ENCODE measurements at regions not wholly inside any gene's neighbourhood (a gene's known extent, or its start where the extent isn't known, plus 50 kb on each side); places are given as distances from the start of the nearest gene placed in this dataset.
"Not testable (repeated sequence)": the region's sequence is repeated elsewhere in the genome, so short reads cannot be mapped to it uniquely, and the experiment has no call there.

- no peak for DNase-seq
Observed at GRCh38 chr15:45962733-45963132, 327.9 kb downstream of the SQOR start.

DNA sequence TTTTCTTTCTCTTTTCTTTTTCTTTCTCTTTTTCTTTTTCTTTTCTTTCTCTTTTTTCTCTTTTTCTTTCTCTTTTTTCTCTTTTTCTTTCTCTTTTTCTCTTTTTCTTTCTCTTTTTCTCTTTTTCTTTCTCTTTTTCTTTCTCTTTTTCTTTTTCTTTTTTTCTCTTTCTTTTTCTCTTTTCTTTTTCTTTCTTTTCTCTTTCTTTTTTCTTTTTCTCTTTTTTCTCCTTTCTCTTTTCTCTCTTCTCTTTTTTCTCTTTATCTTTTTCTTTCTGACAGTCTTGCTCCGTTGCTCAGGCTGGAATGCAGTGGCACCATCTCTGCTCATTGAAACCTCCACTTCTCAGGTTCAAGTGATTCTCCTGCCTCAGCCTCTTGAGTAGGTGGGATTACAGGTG, 335.7 kb downstream of the SQOR start:
- no peak for DNase-seq

DNA sequence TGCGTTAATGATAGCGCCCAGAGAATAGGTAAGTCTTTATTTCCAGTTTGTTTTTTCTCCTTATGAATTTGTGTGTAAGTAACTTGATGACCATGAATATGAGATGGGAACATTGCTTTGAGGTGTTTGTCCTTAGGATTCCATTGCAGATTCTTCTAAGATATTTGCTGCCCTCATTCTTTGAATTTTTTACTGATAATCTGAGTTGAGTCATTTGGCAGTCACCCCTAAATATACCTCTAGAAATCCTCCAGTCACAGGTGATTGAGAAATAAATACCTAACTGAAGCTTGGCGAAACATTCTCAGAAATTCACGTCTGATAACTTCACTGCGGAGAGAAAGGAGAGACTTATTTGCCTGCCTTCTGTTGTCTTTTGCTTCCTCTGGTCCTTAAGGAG, 345.5 kb downstream of the SQOR start:
- DNase-seq: no peak

- DNase-seq: peak; percentile 49
Observed at GRCh38 chr15:45981625-45982024, 346.8 kb downstream of the SQOR start.

DNA sequence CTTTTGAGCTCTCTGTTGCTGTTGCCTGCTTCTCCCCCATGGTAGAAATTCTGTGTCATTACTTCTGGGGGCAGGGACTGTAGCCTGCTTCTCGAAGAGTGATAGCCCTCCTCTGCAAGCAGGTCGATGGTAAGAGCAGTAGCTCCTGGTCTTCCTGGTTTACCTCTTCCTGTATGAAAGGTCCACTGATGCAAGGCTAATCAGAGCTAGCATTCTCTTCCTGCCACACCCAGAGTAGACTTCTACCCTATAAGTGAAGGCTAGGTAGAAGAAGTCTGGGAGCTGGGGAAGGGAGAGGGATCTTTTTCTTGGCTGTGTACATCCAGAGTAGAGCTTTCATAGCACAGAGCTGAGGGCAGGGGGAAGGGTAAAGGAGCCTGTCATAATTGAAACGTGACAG, 357.0 kb downstream of the SQOR start:
- no peak for DNase-seq

DNA sequence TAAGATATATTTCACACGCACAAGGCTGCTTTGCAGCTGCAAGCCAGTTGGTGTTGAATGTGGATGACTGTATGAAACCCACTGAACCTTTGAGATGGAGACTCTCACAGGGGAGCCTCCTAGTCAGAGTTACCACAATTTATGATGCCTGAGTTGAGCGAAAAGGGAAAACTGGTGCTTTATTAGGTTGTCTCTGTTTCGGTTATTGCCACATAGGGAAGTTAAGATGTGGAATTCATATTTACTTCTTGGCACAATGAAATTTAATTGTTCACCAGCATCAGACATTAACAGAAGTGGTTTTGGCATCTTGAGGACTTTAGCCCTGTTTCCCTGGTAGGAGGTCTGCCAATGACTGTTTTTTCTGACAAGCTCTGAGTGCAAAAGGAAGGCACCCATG, 358.2 kb downstream of the SQOR start:
- no peak for DNase-seq

DNA sequence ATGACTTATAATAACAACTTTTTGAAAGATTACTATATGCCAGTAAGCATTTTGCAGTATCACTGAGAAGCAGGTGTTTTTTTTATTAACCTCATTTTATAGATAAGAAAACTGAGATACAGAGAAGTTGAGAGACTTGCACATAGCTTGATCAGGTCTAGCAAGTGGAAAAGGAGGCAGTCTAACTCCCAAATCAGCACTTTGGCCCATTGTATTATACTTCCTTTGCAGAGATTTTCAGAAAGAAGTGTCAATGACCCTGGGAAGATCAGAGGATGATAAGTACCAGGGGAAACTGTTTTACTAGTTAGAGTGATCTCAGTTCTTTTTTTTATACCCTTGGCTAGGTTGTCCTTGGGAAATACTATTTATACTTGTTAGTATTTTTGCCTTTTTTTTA, 358.7 kb downstream of the SQOR start:
- DNase-seq: no peak

DNA sequence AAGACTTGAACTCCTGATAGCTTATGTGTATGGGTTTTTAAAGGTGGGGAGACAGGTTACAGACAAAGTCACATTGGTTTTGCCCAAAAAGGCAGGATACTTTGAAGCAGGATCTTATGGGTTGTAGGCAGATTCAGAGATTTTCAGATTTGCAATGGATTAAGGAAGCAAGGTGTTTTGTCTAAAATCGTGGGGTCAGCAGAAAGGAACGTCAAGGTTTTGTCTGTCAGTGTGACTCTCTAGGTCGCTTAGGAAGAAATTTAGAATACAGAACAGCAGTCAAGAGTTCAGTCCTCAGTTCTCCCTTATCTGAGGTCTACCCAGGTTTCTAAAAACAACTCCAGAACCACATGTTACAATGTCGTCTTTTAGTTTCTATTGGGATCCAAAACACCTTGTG, 361.0 kb downstream of the SQOR start:
- no peak for DNase-seq

DNA sequence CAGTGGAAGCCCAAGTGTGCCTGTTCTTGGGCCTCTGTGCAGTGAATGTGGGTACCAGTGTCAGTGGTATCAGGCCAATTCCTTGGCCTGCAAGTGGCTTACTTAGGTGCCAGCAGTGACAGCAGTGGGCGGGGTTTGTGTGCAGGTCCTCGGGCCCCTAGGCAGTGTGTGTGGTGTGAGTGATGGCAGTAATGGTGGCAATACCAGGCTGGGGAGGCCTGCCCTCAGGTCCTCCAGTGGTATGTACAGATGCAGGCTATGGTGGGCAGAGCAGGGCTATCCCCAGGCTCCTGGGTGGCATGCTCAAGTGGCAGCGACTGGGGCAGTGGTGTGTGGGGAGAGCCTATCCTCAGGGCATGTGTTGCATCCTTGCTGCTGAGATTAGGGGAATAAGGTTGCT, 379.7 kb downstream of the SQOR start:
- no peak for DNase-seq

DNA sequence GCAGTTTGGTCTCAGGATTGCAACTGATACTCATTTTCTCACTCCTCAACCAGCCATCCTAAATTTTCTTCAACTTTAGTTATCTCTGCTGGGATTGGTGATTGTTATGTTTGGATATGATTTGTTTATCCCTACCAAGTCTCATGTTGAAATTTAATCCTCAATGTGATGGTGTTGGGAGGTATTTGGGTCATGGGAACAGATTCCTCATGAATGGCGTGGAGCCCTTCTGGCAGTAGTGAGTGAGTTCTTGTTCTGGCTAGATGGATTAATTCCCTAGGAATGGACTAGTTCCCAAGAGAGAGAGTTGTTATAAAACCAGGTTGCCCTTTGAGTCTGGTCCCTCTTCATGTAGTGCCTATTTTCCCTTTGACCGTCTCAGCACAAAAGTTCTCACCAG, 399.9 kb downstream of the SQOR start:
- no peak for DNase-seq

DNA sequence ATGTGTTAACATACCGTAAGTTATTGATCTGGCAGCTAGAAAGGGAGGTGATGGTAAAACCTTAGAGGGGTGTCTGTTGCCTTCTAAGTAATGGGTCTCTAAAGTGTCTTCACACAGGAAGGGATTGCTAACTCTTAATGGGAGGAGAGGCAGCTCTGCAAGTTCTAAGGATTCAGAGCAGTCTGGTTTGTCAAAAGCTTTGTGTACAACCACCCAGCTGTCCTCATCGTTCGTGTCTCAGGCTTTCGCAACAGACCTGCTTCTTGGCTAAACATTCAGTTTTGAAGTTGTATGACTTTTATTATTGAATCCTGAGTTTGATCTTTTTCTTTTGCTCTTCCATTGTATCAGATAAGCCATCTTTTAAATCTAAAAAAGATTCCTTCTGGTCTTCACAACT, 404.9 kb downstream of the SQOR start:
- DNase-seq: no peak

DNA sequence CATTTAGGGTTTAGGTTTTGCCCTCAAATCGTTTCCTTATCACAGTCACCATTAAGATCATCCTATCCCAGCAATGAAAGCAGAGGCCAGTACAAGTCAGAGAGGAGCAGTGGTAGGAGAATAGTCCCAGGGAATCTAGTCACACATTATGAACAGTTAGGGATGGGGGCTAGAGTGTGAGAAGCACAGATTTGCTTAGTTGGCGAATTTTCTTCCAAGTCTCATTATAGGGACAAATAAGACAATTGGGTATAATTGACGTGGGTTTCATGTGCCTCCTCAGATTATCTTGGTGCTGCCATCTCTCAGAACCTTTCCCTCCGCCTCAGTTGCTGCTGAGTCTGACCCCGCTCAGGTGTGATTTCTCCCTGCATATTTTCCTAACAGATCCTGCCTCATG, 407.1 kb downstream of the SQOR start:
- no peak for DNase-seq

GRCh38 chr15:46059921-46060594, 425.2 kb downstream of the SQOR start:
- no peak for DNase-seq

DNA sequence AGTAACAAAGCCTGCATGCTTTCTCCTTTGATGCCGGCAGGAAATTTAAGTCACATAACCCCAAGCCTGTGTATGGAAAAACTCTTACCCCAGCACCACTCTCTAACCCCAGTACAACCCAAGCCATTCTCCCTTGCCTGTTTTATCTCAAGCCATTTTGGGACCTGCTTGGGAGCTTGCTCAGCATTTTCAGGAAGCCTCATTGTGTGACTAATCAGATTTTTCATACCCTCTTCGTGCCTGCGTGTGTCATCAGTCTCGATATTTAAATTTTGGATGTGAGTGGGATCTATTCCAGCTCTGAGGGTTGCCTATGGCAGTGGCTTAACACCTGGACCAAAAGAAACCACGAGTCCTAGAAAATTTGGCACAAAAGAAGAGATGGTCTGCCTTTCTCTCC, 426.2 kb downstream of the SQOR start:
- DNase-seq: no peak

DNA sequence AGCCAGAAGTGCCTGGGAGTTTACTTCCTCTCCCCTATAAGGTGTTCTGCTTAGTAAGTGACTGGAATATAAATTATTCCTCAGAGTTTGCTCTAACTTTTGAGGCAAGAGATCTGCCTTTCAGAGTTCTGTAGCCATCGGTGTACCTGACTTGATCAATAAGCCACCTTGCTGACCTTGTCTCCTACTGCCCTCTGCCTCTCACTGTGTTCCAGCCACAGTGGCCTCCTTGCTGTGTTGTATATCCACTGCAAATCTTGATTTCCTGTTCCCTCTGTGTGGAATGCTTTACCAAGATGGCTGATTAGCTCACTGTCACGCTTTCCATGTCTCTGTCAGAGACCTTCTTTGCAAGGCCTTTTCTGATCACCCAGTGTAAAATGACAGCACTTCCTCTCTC, 442.4 kb downstream of the SQOR start:
- DNase-seq: no peak

- DNase-seq: no peak
Observed at GRCh38 chr15:46079046-46079445, 444.2 kb downstream of the SQOR start.

GRCh38 chr15:46080016-46080415, 445.2 kb downstream of the SQOR start:
- DNase-seq: peak; percentile 87

DNA sequence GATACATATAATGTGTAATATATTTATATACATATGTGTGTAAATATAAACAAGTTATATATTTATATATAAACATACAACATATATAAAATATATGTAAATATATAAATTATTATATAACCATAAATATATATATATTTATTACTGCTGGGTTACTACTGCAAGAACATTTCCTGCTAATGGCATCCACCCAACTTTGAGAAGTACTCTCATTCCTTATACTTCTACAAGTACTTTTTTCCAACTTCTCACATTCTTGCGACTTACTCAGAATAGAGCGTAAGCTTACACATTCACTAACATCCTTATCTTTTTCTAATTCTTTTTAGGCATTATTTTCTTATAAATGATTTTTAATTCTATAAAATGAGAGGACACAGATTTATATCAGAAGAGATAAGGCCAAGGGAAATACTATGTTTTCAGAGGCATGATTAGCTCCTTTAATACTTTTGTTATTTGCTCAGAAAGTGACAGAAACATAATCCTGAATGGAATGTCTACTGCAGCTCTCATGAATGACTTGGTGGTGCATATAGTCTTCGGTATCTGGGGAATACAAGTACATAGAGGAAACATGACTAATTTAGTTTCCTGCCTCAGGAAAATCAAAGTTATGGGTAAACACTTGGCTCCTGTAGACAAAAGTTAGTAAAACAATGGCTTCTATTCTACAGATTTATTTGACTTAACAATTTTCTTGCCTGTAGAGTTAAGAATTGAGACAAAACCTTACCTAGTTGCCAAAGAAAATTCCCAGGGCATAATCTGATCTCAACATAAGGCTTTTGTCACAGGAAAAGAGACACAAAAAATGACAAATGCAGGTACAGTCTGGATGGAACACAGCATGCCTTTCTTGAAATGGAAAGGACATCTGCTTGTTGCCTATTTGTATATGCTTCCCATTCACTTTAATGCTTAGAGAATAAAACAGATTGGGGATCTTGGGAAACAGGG, 453.9 kb downstream of the SQOR start:
- no peak for DNase-seq

DNA sequence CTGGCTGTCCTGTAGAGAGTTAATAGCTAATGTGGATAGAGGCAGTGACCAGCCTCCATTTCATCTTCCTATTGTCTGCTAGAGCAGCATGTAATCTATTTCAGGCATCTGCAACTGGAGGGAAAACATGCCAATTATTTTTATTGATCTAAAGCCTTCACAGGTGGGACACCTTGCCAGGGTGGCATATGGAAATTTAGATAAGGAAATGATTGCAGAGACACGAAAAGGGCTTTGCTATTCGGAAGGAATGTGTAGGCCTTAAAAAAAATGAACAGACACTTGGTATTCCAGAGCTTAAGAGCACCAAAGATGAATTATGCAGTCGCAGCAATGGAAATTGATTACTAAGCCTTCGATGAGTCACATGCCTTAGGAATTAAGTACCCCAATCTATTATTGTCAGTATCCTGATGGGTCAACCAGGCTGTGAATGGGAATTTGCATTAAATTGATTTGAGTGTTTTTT, 454.7 kb downstream of the SQOR start:
- DNase-seq: no peak

DNA sequence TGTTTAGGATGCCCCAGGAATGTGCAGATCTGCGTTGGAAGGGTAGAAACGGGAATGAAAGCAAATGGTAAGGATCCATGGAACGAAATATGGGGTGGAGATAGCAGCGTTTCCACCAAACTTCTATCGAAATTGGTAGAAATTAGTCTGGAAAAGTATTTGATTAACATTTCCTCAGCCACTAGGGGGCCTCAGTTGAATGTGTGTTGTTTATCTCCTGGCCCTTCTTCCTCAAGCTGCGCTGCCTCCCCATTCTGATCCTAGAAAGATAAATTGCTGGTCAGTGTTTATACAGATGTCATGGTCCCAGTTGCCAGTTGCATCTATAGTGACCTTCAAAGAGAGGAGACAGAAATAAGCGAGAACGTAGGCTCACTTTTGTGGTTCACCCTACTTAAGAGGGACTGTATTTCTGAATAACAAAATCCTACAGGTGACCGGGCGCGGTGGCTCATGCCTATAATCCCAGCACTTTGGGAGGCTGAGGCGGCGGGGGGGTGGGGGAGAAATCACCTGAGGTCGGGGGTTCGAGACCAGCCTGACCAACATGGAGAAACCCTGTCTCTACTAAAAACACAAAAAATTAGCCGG, 457.1 kb downstream of the SQOR start:
- DNase-seq: peak; percentile 50

DNA sequence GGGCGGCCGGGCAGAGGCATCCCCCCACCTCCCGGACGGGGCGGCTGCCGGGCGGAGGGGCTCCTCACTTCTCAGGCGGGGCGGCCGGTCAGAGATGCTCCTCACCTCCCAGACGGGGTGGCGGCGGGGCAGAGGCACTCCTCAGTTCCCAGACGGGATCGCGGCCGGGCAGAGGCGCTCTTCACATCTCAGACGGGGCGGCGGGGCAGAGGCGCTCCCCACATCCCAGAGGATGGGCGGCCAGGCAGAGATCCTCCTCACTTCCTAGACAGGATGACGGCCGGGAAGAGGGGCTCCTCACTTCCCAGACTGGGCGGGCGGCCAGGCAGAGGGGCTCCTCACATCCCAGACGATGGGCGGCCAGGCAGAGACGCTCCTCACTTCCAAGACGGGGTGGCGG, 463.2 kb downstream of the SQOR start:
- DNase-seq: not testable (repeated sequence)

GRCh38 chr15:46110755-46111154, 475.9 kb downstream of the SQOR start:
- no peak for DNase-seq

GRCh38 chr15:46111730-46112129, 476.9 kb downstream of the SQOR start:
- no peak for DNase-seq

- DNase-seq: no peak
Observed at GRCh38 chr15:46117071-46117470, 482.2 kb downstream of the SQOR start.
